Adrenal gland (tissue), 5 donors: ENCODE measurements at regions not wholly inside any gene's neighbourhood (a gene's known extent, or its start where the extent isn't known, plus 50 kb on each side); places are given as distances from the start of the nearest gene placed in this dataset.

Source experiments
- POLR2A ChIP-seq, 2 donors: fragments of 450-650 bp; IDR thresholded peaks; one replicate each; pipeline ENCODE4 v1.6.1; 2017; ENCODE audit warnings: antibody characterized with exemption in 2 of 2, mild to moderate bottlenecking in 2 of 2, moderate library complexity in 1 of 2
- TF ChIP-seq, protein P1 (sequence below), 6 experiments: fragments of 450-650 bp in 4 of 6; fragments of 200-600 bp in 2 of 6; sonication (generic) in 1 of 6; IDR thresholded peaks; 1 replicate in 5 of 6; 2 replicates in 1 of 6; pipeline versions ENCODE4 v1.5.1 to v1.8.0; 2016 to 2021; ENCODE audit warnings: antibody characterized with exemption in 6 of 6, mild to moderate bottlenecking in 2 of 6, moderate library complexity in 1 of 6
- donor health status: DM: no; HTN: no; CAD: no.

DNA sequence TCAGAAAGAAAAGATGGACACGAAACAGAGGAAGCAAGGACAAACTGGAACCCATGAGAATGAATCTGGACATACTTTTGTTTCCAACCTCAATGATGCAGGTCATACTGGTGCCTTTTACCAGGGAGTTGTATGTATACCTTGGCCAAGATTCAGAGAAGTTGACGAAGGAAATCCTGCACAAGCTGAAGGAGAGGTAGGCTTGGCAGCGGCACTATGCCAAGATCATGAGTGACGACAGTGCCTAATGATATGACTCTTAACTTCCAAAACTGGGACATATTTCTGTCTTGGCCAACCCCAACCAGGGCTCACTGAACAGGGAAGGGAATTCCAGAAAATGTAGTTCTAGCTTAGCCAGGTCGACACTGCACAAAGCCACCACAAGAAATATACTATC, 149.2 kb upstream of the SLCO3A1 start:
- no peak for TF ChIP-seq POLR2A (IDR thresholded peaks at IDR 0.05)
- TF ChIP-seq, protein P1, sequence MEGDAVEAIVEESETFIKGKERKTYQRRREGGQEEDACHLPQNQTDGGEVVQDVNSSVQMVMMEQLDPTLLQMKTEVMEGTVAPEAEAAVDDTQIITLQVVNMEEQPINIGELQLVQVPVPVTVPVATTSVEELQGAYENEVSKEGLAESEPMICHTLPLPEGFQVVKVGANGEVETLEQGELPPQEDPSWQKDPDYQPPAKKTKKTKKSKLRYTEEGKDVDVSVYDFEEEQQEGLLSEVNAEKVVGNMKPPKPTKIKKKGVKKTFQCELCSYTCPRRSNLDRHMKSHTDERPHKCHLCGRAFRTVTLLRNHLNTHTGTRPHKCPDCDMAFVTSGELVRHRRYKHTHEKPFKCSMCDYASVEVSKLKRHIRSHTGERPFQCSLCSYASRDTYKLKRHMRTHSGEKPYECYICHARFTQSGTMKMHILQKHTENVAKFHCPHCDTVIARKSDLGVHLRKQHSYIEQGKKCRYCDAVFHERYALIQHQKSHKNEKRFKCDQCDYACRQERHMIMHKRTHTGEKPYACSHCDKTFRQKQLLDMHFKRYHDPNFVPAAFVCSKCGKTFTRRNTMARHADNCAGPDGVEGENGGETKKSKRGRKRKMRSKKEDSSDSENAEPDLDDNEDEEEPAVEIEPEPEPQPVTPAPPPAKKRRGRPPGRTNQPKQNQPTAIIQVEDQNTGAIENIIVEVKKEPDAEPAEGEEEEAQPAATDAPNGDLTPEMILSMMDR (IDR thresholded peaks at IDR 0.05) = no peak
